BLaER1 treated with 17β-estradiol and CSF1 and Interleukin-3, amounts not matched to agents 10 nM and 100 nM (cell line): ENCODE measurements at regions not wholly inside any gene's neighbourhood (a gene's known extent, or its start where the extent isn't known, plus 50 kb on each side); places are given as distances from the start of the nearest gene placed in this dataset.

Experiments
- H3K27ac ChIP-seq, 11 experiments: shearing (Covaris generic); formaldehyde crosslinking; 2 replicates each; pipeline ENCODE4 v1.8.1; 2022
- H3K27me3 ChIP-seq, 11 experiments: shearing (Covaris generic); formaldehyde crosslinking; 2 replicates each; pipeline ENCODE4 v1.8.1; 2022
- H3K36me3 ChIP-seq, 11 experiments: shearing (Covaris generic); formaldehyde crosslinking; 2 replicates each; pipeline ENCODE4 v1.8.1; 2022
- H3K4me1 ChIP-seq, 10 experiments: shearing (Covaris generic); formaldehyde crosslinking; 2 replicates each; pipeline ENCODE4 v1.8.1; 2022
- H3K4me2 ChIP-seq, 11 experiments: shearing (Covaris generic); formaldehyde crosslinking; 2 replicates each; pipeline ENCODE4 v1.8.1; 2022
- H3K4me3 ChIP-seq, 10 experiments: shearing (Covaris generic); formaldehyde crosslinking; 2 replicates each; pipeline ENCODE4 v1.8.1; 2022
- H3K9ac ChIP-seq, 11 experiments: shearing (Covaris generic); formaldehyde crosslinking; 2 replicates each; pipeline ENCODE4 v1.8.1; 2022
- H3K9me3 ChIP-seq, 11 experiments: shearing (Covaris generic); formaldehyde crosslinking; replicated peaks in 1 of 11; 2 replicates each; pipeline ENCODE4 v1.8.1; 2022
- H4K20me1 ChIP-seq, 11 experiments: shearing (Covaris generic); formaldehyde crosslinking; 2 replicates each; pipeline ENCODE4 v1.8.1; 2022
- Cebpa-rat ChIP-seq, 11 experiments: shearing (Covaris generic); IDR thresholded peaks; 2 replicates each; pipeline ENCODE4 v1.8.1; 2022

GRCh38 chr2:234788381-234788780, 163.4 kb upstream of the SH3BP4 start:
- H3K4me2 ChIP-seq = no peak overlapping the region
- no peaks in the 10 kb centered on the region for H3K27me3 ChIP-seq
- no peak overlapping the region for H3K4me3 ChIP-seq
- H3K36me3 ChIP-seq = no peaks in the 10 kb centered on the region
- peaks cover 0 to 10% (median 2%) of the 10 kb centered on the region in 10 experiments; a peak in 6 of 20 replicates for H3K4me1 ChIP-seq
- peaks cover 5 to 11% (median 9%) of the 10 kb centered on the region in 11 experiments; a peak in 21 of 22 replicates for H3K9me3 ChIP-seq
- H3K27ac ChIP-seq = no peak overlapping the region
- H4K20me1 ChIP-seq = no peaks in the 10 kb centered on the region
- no peak overlapping the region for H3K9ac ChIP-seq
- TF ChIP-seq Cebpa-rat (IDR thresholded peaks at IDR 0.05) = no peak

GRCh38 chr2:234787114-234787513, 164.7 kb upstream of the SH3BP4 start:
- H4K20me1 ChIP-seq = no peaks in the 10 kb centered on the region
- peaks cover 0 to 10% (median 2%) of the 10 kb centered on the region in 10 experiments; a peak in 6 of 20 replicates for H3K4me1 ChIP-seq
- H3K27me3 ChIP-seq = no peaks in the 10 kb centered on the region
- H3K36me3 ChIP-seq = no peaks in the 10 kb centered on the region
- H3K27ac ChIP-seq = no peak overlapping the region
- no peak overlapping the region for H3K4me3 ChIP-seq
- peaks cover 17 to 23% (median 21%) of the 10 kb centered on the region in 11 experiments for H3K9me3 ChIP-seq
- no peak for TF ChIP-seq Cebpa-rat (IDR thresholded peaks at IDR 0.05)
- H3K4me2 ChIP-seq = no peak overlapping the region
- no peak overlapping the region for H3K9ac ChIP-seq

- no peak overlapping the region for H3K4me2 ChIP-seq
- H3K27me3 ChIP-seq = no peaks in the 10 kb centered on the region
- no peaks in the 10 kb centered on the region for H3K4me1 ChIP-seq
- H3K9ac ChIP-seq = no peak overlapping the region
- TF ChIP-seq Cebpa-rat (IDR thresholded peaks at IDR 0.05) = no peak
- no peaks in the 10 kb centered on the region for H4K20me1 ChIP-seq
- H3K36me3 ChIP-seq = no peaks in the 10 kb centered on the region
- no peak overlapping the region for H3K4me3 ChIP-seq
- H3K9me3 ChIP-seq = no peaks in the 10 kb centered on the region; a peak in 1 of 22 replicates
- H3K27ac ChIP-seq = no peak overlapping the region
Observed at GRCh38 chr2:234773764-234774409, 177.9 kb upstream of the SH3BP4 start.

GRCh38 chr2:234773129-234773528, 178.7 kb upstream of the SH3BP4 start:
- Histone ChIP-seq H3K36me3 (no peaks in the 10 kb centered on the region), H3K9me3 (no peaks in the 10 kb centered on the region; a peak in 1 of 22 replicates), H3K27me3 (no peaks in the 10 kb centered on the region), H4K20me1 (no peaks in the 10 kb centered on the region), H3K4me3 (no peak overlapping the region), H3K4me2 (no peak overlapping the region), H3K9ac (no peak overlapping the region), H3K27ac (no peak overlapping the region), H3K4me1 (no peaks in the 10 kb centered on the region)
- TF ChIP-seq Cebpa-rat (IDR thresholded peaks at IDR 0.05) = no peak

- H3K4me1 ChIP-seq = no peaks in the 10 kb centered on the region
- H3K4me2 ChIP-seq = no peak overlapping the region
- no peaks in the 10 kb centered on the region for H4K20me1 ChIP-seq
- no peaks in the 10 kb centered on the region for H3K36me3 ChIP-seq
- no peak for TF ChIP-seq Cebpa-rat (IDR thresholded peaks at IDR 0.05)
- H3K27me3 ChIP-seq = no peaks in the 10 kb centered on the region
- H3K9ac ChIP-seq = no peak overlapping the region
- H3K27ac ChIP-seq = no peak overlapping the region
- H3K4me3 ChIP-seq = no peak overlapping the region
- no peaks in the 10 kb centered on the region; a peak in 1 of 22 replicates for H3K9me3 ChIP-seq
Observed at GRCh38 chr2:234772733-234773060, 179.1 kb upstream of the SH3BP4 start.

- Histone ChIP-seq H3K36me3 (no peaks in the 10 kb centered on the region), H3K4me1 (no peaks in the 10 kb centered on the region), H4K20me1 (no peaks in the 10 kb centered on the region)
Observed at GRCh38 chr2:234771980-234772732, 179.7 kb upstream of the SH3BP4 start.

GRCh38 chr2:234771176-234771575, 180.6 kb upstream of the SH3BP4 start:
- Histone ChIP-seq H3K4me1 (no peaks in the 10 kb centered on the region), H3K27me3 (no peaks in the 10 kb centered on the region), H3K9ac (no peak overlapping the region), H3K9me3 (peaks cover 0 to 7% (median 0%) of the 10 kb centered on the region in 11 experiments; a peak in 1 of 22 replicates), H3K4me2 (no peak overlapping the region), H3K36me3 (no peaks in the 10 kb centered on the region), H4K20me1 (no peaks in the 10 kb centered on the region), H3K4me3 (no peak overlapping the region), H3K27ac (no peak overlapping the region)
- no peak for TF ChIP-seq Cebpa-rat (IDR thresholded peaks at IDR 0.05)

More at GRCh38 chr2:234771980-234772732, 179.7 kb upstream of the SH3BP4 start:
- Histone ChIP-seq H3K27me3 (no peaks in the 10 kb centered on the region), H3K4me2 (no peak overlapping the region), H3K9me3 (peaks cover 0 to 4% (median 0%) of the 10 kb centered on the region in 11 experiments; a peak in 1 of 22 replicates), H3K9ac (no peak overlapping the region), H3K27ac (no peak overlapping the region), H3K4me3 (no peak overlapping the region)
- no peak for TF ChIP-seq Cebpa-rat (IDR thresholded peaks at IDR 0.05)

- Histone ChIP-seq H3K27me3 (no peaks in the 10 kb centered on the region), H3K36me3 (no peaks in the 10 kb centered on the region), H4K20me1 (no peaks in the 10 kb centered on the region), H3K4me3 (no peak overlapping the region), H3K27ac (no peak overlapping the region), H3K4me2 (no peak overlapping the region), H3K9ac (no peak overlapping the region), H3K4me1 (no peaks in the 10 kb centered on the region), H3K9me3 (peaks cover 0 to 7% (median 0%) of the 10 kb centered on the region in 11 experiments; a peak in 1 of 22 replicates)
- no peak for TF ChIP-seq Cebpa-rat (IDR thresholded peaks at IDR 0.05)
Observed at GRCh38 chr2:234770715-234771141, 181.1 kb upstream of the SH3BP4 start.

GRCh38 chr2:234770031-234770506, 181.7 kb upstream of the SH3BP4 start:
- no peak overlapping the region for H3K9ac ChIP-seq

More at GRCh38 chr2:234770031-234770506, 181.7 kb upstream of the SH3BP4 start:
- no peak overlapping the region for H3K27ac ChIP-seq
- H3K27me3 ChIP-seq = no peaks in the 10 kb centered on the region
- TF ChIP-seq Cebpa-rat (IDR thresholded peaks at IDR 0.05) = no peak
- no peaks in the 10 kb centered on the region for H3K36me3 ChIP-seq
- H3K4me2 ChIP-seq = no peak overlapping the region
- H3K4me1 ChIP-seq = no peaks in the 10 kb centered on the region
- H3K4me3 ChIP-seq = no peak overlapping the region
- H3K9me3 ChIP-seq = peaks cover 0 to 7% (median 0%) of the 10 kb centered on the region in 11 experiments; a peak in 1 of 22 replicates
- no peaks in the 10 kb centered on the region for H4K20me1 ChIP-seq
